HS-5 (cell line): ENCODE measurements at regions not wholly inside any gene's neighbourhood (a gene's known extent, or its start where the extent isn't known, plus 50 kb on each side); places are given as distances from the start of the nearest gene placed in this dataset.

Source experiments
- DNase-seq: peaks from one replicate; pipeline ENCODE4 v3.0.0-alpha.2; 2012; ENCODE audit warnings: low read depth

- DNase-seq = no peak
These were observed 217.9 kb upstream of the RND3 start for GRCh38 chr2:150705357-150705756.

- no peak for DNase-seq
These were observed 215.3 kb upstream of the RND3 start for GRCh38 chr2:150702791-150703190.

GRCh38 chr2:150700666-150701580 is 213.5 kb upstream of the RND3 start:
- DNase-seq = no peak

- DNase-seq = no peak
These were observed 211.8 kb upstream of the RND3 start for GRCh38 chr2:150699218-150699617.

GRCh38 chr2:150698016-150698661 is 210.7 kb upstream of the RND3 start:
- no peak for DNase-seq

- no peak for DNase-seq
These were observed 210.1 kb upstream of the RND3 start for GRCh38 chr2:150697596-150697995.

GRCh38 chr2:150695451-150696135 is 208.1 kb upstream of the RND3 start:
- DNase-seq = no peak

- DNase-seq = no peak
These were observed 206.1 kb upstream of the RND3 start for GRCh38 chr2:150693556-150693955.

- DNase-seq = no peak
These were observed 203.4 kb upstream of the RND3 start for GRCh38 chr2:150690870-150691269.

- no peak for DNase-seq
These were observed 202.8 kb upstream of the RND3 start for GRCh38 chr2:150690261-150690660.

GRCh38 chr2:150689590-150689989 is 202.1 kb upstream of the RND3 start:
- no peak for DNase-seq

GRCh38 chr2:150688016-150688415 is 200.5 kb upstream of the RND3 start:
- no peak for DNase-seq

- DNase-seq = no peak
These were observed 198.9 kb upstream of the RND3 start for GRCh38 chr2:150686391-150686790.

- DNase-seq = peak; percentile 93
These were observed 193.8 kb upstream of the RND3 start for GRCh38 chr2:150681120-150681804.

- DNase-seq = no peak
These were observed 192.1 kb upstream of the RND3 start for GRCh38 chr2:150679456-150680120.

GRCh38 chr2:150677551-150677950 is 190.1 kb upstream of the RND3 start:
- no peak for DNase-seq

GRCh38 chr2:150676747-150677383 is 189.4 kb upstream of the RND3 start:
- no peak for DNase-seq

GRCh38 chr2:150675807-150676206 is 188.3 kb upstream of the RND3 start:
- DNase-seq = no peak

- no peak for DNase-seq
These were observed 186.8 kb upstream of the RND3 start for GRCh38 chr2:150674283-150674682.

- DNase-seq = no peak
These were observed 184.8 kb upstream of the RND3 start for GRCh38 chr2:150672311-150672710.

- no peak for DNase-seq
These were observed 182.0 kb upstream of the RND3 start for GRCh38 chr2:150669492-150669891.
